HUES48 (cell line): ENCODE measurements at regions not wholly inside any gene's neighbourhood (a gene's known extent, or its start where the extent isn't known, plus 50 kb on each side); places are given as distances from the start of the nearest gene placed in this dataset.

Experiments
- H3K27ac ChIP-seq: one replicate; pipeline ENCODE4 v1.7.0; 2013; ENCODE audit warnings: low read depth, low read length, inconsistent platforms
- H3K27me3 ChIP-seq: 2 replicates; pipeline ENCODE4 v1.6.1; 2013; ENCODE audit warnings: mild to moderate bottlenecking, low read length; ENCODE audit not compliant: control insufficient read depth, insufficient read depth
- H3K36me3 ChIP-seq: 2 replicates; pipeline ENCODE4 v1.6.1; 2013; ENCODE audit warnings: low read length; ENCODE audit not compliant: control insufficient read depth, insufficient read depth
- H3K4me1 ChIP-seq: 2 replicates; pipeline ENCODE4 v1.6.1; 2013; ENCODE audit warnings: mild to moderate bottlenecking, low read length; ENCODE audit not compliant: control insufficient read depth, insufficient read depth
- H3K4me3 ChIP-seq: 2 replicates; pipeline ENCODE4 v1.5.1; 2013; ENCODE audit warnings: mild to moderate bottlenecking, low read depth, low read length
- H3K9ac ChIP-seq: 2 replicates; pipeline ENCODE4 v1.6.1; 2013; ENCODE audit warnings: mild to moderate bottlenecking, low read depth, low read length, moderate library complexity
- H3K9me3 ChIP-seq: 2 replicates; pipeline ENCODE4 v1.6.1; 2013; ENCODE audit warnings: low read length; ENCODE audit not compliant: control insufficient read depth, insufficient read depth

GRCh38 chrX:125089761-125090445 is 229.8 kb upstream of the TEX13C start:
- Histone ChIP-seq H3K9ac (no peak overlapping the region), H3K4me3 (no peak overlapping the region), H3K27ac (no peak overlapping the region), H3K36me3 (no peaks in the 10 kb centered on the region), H3K9me3 (no peaks in the 10 kb centered on the region), H3K4me1 (0 out of 2 replicates have a peak, but pooled peaks cover 3% of the 10 kb centered on the region), H3K27me3 (no peaks in the 10 kb centered on the region)

GRCh38 chrX:125093852-125094251 is 225.8 kb upstream of the TEX13C start:
- Histone ChIP-seq H3K36me3 (no peaks in the 10 kb centered on the region), H3K27ac (no peak overlapping the region), H3K4me1 (0 out of 2 replicates have a peak, but pooled peaks cover 3% of the 10 kb centered on the region), H3K27me3 (no peaks in the 10 kb centered on the region), H3K9me3 (no peaks in the 10 kb centered on the region), H3K4me3 (no peak overlapping the region), H3K9ac (no peak overlapping the region)

- Histone ChIP-seq H3K27me3 (no peaks in the 10 kb centered on the region), H3K36me3 (no peaks in the 10 kb centered on the region), H3K27ac (no peak overlapping the region), H3K9ac (no peak overlapping the region), H3K4me1 (0 out of 2 replicates have a peak, but pooled peaks cover 3% of the 10 kb centered on the region), H3K4me3 (no peak overlapping the region), H3K9me3 (no peaks in the 10 kb centered on the region)
Measured at GRCh38 chrX:125094901-125095300, 224.8 kb upstream of the TEX13C start.

- no peak overlapping the region for H3K4me3 ChIP-seq
- H3K4me1 ChIP-seq, result 0 out of 2 replicates have a peak, but pooled peaks cover 3% of the 10 kb centered on the region
- no peak overlapping the region for H3K9ac ChIP-seq
- no peak overlapping the region for H3K27ac ChIP-seq
- H3K9me3 ChIP-seq, result no peaks in the 10 kb centered on the region
- H3K27me3 ChIP-seq, result no peaks in the 10 kb centered on the region
- H3K36me3 ChIP-seq, result no peaks in the 10 kb centered on the region
Measured at GRCh38 chrX:125096469-125096868, 223.2 kb upstream of the TEX13C start.

- Histone ChIP-seq H3K27ac (no peak overlapping the region), H3K36me3 (no peaks in the 10 kb centered on the region), H3K4me1 (0 out of 2 replicates have a peak, but pooled peaks cover 3% of the 10 kb centered on the region), H3K4me3 (no peak overlapping the region), H3K27me3 (no peaks in the 10 kb centered on the region), H3K9me3 (no peaks in the 10 kb centered on the region), H3K9ac (no peak overlapping the region)
Measured at GRCh38 chrX:125096870-125097269, 222.8 kb upstream of the TEX13C start.

- H3K27me3 ChIP-seq, result no peaks in the 10 kb centered on the region
- H3K4me3 ChIP-seq, result no peak overlapping the region
- H3K27ac ChIP-seq, result no peak overlapping the region
- no peak overlapping the region for H3K9ac ChIP-seq
- H3K4me1 ChIP-seq, result no peaks in the 10 kb centered on the region
- no peaks in the 10 kb centered on the region for H3K36me3 ChIP-seq
- H3K9me3 ChIP-seq, result no peaks in the 10 kb centered on the region
Measured at GRCh38 chrX:125101971-125102755, 217.5 kb upstream of the TEX13C start.

GRCh38 chrX:125103693-125104092 is 216.0 kb upstream of the TEX13C start:
- Histone ChIP-seq H3K27ac (no peak overlapping the region), H3K36me3 (no peaks in the 10 kb centered on the region), H3K4me1 (no peaks in the 10 kb centered on the region), H3K4me3 (no peak overlapping the region), H3K9ac (no peak overlapping the region), H3K27me3 (no peaks in the 10 kb centered on the region), H3K9me3 (no peaks in the 10 kb centered on the region)

- Histone ChIP-seq H3K4me1 (no peaks in the 10 kb centered on the region), H3K36me3 (no peaks in the 10 kb centered on the region), H3K27ac (no peak overlapping the region), H3K9me3 (no peaks in the 10 kb centered on the region), H3K4me3 (no peak overlapping the region), H3K27me3 (no peaks in the 10 kb centered on the region), H3K9ac (no peak overlapping the region)
Measured at GRCh38 chrX:125108921-125109320, 210.8 kb upstream of the TEX13C start.

- H3K9ac ChIP-seq, result no peak overlapping the region
- H3K4me3 ChIP-seq, result no peak overlapping the region
- H3K36me3 ChIP-seq, result no peaks in the 10 kb centered on the region
- no peak overlapping the region for H3K27ac ChIP-seq
- H3K27me3 ChIP-seq, result no peaks in the 10 kb centered on the region
- H3K4me1 ChIP-seq, result no peaks in the 10 kb centered on the region
- no peaks in the 10 kb centered on the region for H3K9me3 ChIP-seq
Measured at GRCh38 chrX:125131164-125131563, 188.5 kb upstream of the TEX13C start.

- no peak overlapping the region for H3K4me3 ChIP-seq
- no peaks in the 10 kb centered on the region for H3K9me3 ChIP-seq
- no peak overlapping the region for H3K9ac ChIP-seq
- no peak overlapping the region for H3K27ac ChIP-seq
- no peaks in the 10 kb centered on the region for H3K4me1 ChIP-seq
- no peaks in the 10 kb centered on the region for H3K27me3 ChIP-seq
- no peaks in the 10 kb centered on the region for H3K36me3 ChIP-seq
Measured at GRCh38 chrX:125132274-125132673, 187.4 kb upstream of the TEX13C start.

- H3K9ac ChIP-seq, result no peak overlapping the region
- no peak overlapping the region for H3K4me3 ChIP-seq
- H3K4me1 ChIP-seq, result no peaks in the 10 kb centered on the region
- no peaks in the 10 kb centered on the region for H3K27me3 ChIP-seq
- no peak overlapping the region for H3K27ac ChIP-seq
- H3K9me3 ChIP-seq, result no peaks in the 10 kb centered on the region
- no peaks in the 10 kb centered on the region for H3K36me3 ChIP-seq
Measured at GRCh38 chrX:125137521-125137920, 182.2 kb upstream of the TEX13C start.
